Ishikawa (cell line): ENCODE measurements at regions not wholly inside any gene's neighbourhood (a gene's known extent, or its start where the extent isn't known, plus 50 kb on each side); places are given as distances from the start of the nearest gene placed in this dataset.

Source experiments
- CEBPB ChIP-seq: IDR thresholded peaks from 2 replicates; pipeline ENCODE4 v1.6.1; 2012
- CREB1 ChIP-seq: IDR thresholded peaks from 2 replicates; pipeline ENCODE4 v1.6.1; 2012; ENCODE audit warnings: low read depth
- EGR1 ChIP-seq: IDR thresholded peaks from 2 replicates; pipeline ENCODE4 v1.6.1; 2012
- EP300 ChIP-seq: IDR thresholded peaks from 2 replicates; pipeline ENCODE4 v1.6.1; 2012; ENCODE audit warnings: borderline replicate concordance
- FOXM1 ChIP-seq: IDR thresholded peaks from 2 replicates; pipeline ENCODE4 v1.6.1; 2012; ENCODE audit warnings: low read depth, borderline replicate concordance
- NFIC ChIP-seq: IDR thresholded peaks from 2 replicates; pipeline ENCODE4 v1.6.1; 2012
- RAD21 ChIP-seq: IDR thresholded peaks from 2 replicates; pipeline ENCODE4 v1.6.1; 2012; ENCODE audit warnings: low read depth
- REST ChIP-seq: IDR thresholded peaks from 2 replicates; pipeline ENCODE4 v1.6.1; 2012; ENCODE audit warnings: low read depth, mild to moderate bottlenecking
- TAF1 ChIP-seq: IDR thresholded peaks from 2 replicates; pipeline ENCODE4 v1.6.1; 2012; ENCODE audit warnings: low read depth, mild to moderate bottlenecking
- TCF12 ChIP-seq: IDR thresholded peaks from 2 replicates; pipeline ENCODE4 v1.6.1; 2012; ENCODE audit warnings: low read depth
- TEAD4 ChIP-seq: IDR thresholded peaks from 2 replicates; pipeline ENCODE4 v1.6.1; 2012
- USF1 ChIP-seq: IDR thresholded peaks from 2 replicates; pipeline ENCODE4 v1.6.1; 2012
- YY1 ChIP-seq: IDR thresholded peaks from 2 replicates; pipeline ENCODE4 v1.6.1; 2012; ENCODE audit warnings: low read depth
- ZBTB7A ChIP-seq: IDR thresholded peaks from 2 replicates; pipeline ENCODE4 v1.6.1; 2012; ENCODE audit warnings: low read depth
- TF ChIP-seq, protein P1 (sequence below): IDR thresholded peaks from 2 replicates; pipeline ENCODE4 v1.6.1; 2012

- TF ChIP-seq TAF1 (no peak), EP300 (no peak), EGR1 (no peak), USF1 (no peak), CREB1 (no peak), RAD21 (no peak), FOXM1 (no peak), YY1 (no peak), NFIC (no peak), ZBTB7A (no peak), CEBPB (no peak), TCF12 (no peak)
Observed at GRCh38 chr1:157429601-157430240, 122.6 kb downstream of the FCRL5 start.

- no peak for TF ChIP-seq NFIC
- no peak for TF ChIP-seq TAF1
- no peak for TF ChIP-seq ZBTB7A
- TF ChIP-seq REST = no peak
- TF ChIP-seq RAD21 = no peak
- TF ChIP-seq CREB1 = no peak
- TF ChIP-seq, protein P1, sequence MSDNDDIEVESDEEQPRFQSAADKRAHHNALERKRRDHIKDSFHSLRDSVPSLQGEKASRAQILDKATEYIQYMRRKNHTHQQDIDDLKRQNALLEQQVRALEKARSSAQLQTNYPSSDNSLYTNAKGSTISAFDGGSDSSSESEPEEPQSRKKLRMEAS = no peak
- TF ChIP-seq FOXM1 = no peak
- no peak for TF ChIP-seq EP300
- TF ChIP-seq CEBPB = no peak
- no peak for TF ChIP-seq EGR1
- no peak for TF ChIP-seq TEAD4
- no peak for TF ChIP-seq USF1
Observed at GRCh38 chr1:157419845-157420542, 132.3 kb downstream of the FCRL5 start.

DNA sequence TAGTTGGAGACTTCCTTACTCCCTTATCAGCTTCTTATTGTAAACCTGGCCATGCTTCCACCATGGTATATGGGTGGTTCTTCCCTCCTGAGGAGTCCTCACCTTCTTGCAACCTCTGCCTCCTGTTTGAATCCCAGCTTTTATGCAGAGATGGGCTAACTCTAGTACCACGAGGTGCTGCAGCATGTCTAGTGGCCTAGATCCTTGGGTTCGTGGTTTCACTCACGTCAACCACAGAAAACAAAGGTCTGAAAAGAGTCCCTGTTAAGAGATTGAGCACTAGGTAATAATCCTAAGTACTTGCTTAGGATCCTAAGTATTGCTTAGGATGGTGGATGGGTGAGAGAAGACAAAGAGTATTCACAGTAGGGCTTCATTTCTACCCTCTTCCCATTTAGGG, 133.7 kb downstream of the FCRL5 start:
- TF ChIP-seq NFIC (no peak), CREB1 (no peak), ZBTB7A (no peak), REST (no peak), CEBPB (no peak), FOXM1 (no peak), YY1 (no peak), TEAD4 (no peak), TCF12 (no peak), EGR1 (no peak), EP300 (no peak), TAF1 (no peak), USF1 (no peak)
- TF ChIP-seq, protein P1 = no peak

DNA sequence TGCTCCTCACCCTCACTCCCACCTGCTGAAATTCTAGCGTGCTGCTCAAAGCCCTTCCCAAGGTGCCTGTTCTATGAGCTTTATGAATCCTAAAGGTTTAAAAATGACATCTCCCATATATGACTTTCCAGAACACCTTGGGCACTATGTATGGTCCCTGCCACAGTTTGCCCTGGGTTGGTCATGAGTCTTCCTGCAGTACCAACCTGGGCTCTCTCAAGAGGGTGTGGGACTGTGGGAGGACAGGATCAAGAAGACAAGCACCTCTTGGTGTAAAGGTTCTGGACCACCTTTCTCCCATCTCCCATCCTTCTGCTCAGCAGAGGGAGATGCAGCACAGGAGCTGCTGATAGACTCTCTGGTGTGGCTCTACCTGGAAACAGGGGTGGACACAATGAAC, 134.1 kb downstream of the FCRL5 start:
- TF ChIP-seq CEBPB (no peak), CREB1 (no peak), NFIC (no peak), TEAD4 (no peak), FOXM1 (no peak), EP300 (no peak), YY1 (no peak), ZBTB7A (no peak)
- TF ChIP-seq, protein P1 = no peak

GRCh38 chr1:157415661-157416060, 136.7 kb downstream of the FCRL5 start:
- TF ChIP-seq TEAD4 (no peak), TCF12 (no peak)
- TF ChIP-seq, protein P1 = no peak
